Astrocyte (in vitro differentiated cells and primary cell): ENCODE measurements at regions not wholly inside any gene's neighbourhood (a gene's known extent, or its start where the extent isn't known, plus 50 kb on each side); places are given as distances from the start of the nearest gene placed in this dataset.
"Not testable (repeated sequence)": the region's sequence is repeated elsewhere in the genome, so short reads cannot be mapped to it uniquely, and the experiment has no call there.

Experiments
- DNase-seq: peaks from one replicate; pipeline ENCODE4 v3.0.0-alpha.2; 2010; ENCODE audit warnings: low read depth
- FAIRE-seq: peaks from 2 replicates; lab custom pipeline; 2011; peaks lifted over from hg19 to GRCh38; lab: Jason Lieb, UNC
- H2AFZ ChIP-seq: 2 replicates; pipeline ENCODE4 v1.6.0; 2012; ENCODE audit warnings: low read depth, low read length, inconsistent platforms
- H3K27ac ChIP-seq: 2 replicates; pipeline ENCODE4 v1.5.1; 2011; ENCODE audit warnings: low read depth, low read length, inconsistent platforms
- H3K27me3 ChIP-seq: 2 replicates; pipeline ENCODE4 v1.6.0; 2011; ENCODE audit warnings: low read length, inconsistent platforms; ENCODE audit not compliant: insufficient read depth
- H3K36me3 ChIP-seq: 2 replicates; pipeline ENCODE4 v1.5.1; 2011; ENCODE audit warnings: low read length, inconsistent platforms; ENCODE audit not compliant: insufficient read depth
- H3K4me1 ChIP-seq: 2 replicates; pipeline ENCODE4 v1.5.1; 2011; ENCODE audit warnings: low read length, inconsistent platforms; ENCODE audit not compliant: insufficient read depth
- H3K4me2 ChIP-seq: 2 replicates; pipeline ENCODE4 v1.6.0; 2012; ENCODE audit warnings: low read length, inconsistent platforms
- H3K4me3 ChIP-seq: 2 replicates; pipeline ENCODE4 v1.5.1; 2011; ENCODE audit warnings: low read depth, mild to moderate bottlenecking, low read length, inconsistent platforms; ENCODE audit not compliant: insufficient read depth
- H3K79me2 ChIP-seq: 2 replicates; pipeline ENCODE4 v1.6.0; 2012; ENCODE audit warnings: mild to moderate bottlenecking, low read length, inconsistent platforms; ENCODE audit not compliant: insufficient read depth
- H3K9ac ChIP-seq: 2 replicates; pipeline ENCODE4 v1.6.0; 2012; ENCODE audit warnings: mild to moderate bottlenecking, low read length, inconsistent platforms
- H3K9me3 ChIP-seq: 2 replicates; pipeline ENCODE4 v1.5.1; 2012; ENCODE audit warnings: low read depth, mild to moderate bottlenecking, low read length, inconsistent platforms; ENCODE audit not compliant: insufficient read depth
- H4K20me1 ChIP-seq: 2 replicates; pipeline ENCODE4 v1.6.0; 2012; ENCODE audit warnings: low read length, inconsistent platforms; ENCODE audit not compliant: insufficient read depth
- H3K27ac Mint-ChIP-seq: one replicate; pipeline ENCODE4 v1.8.0; 2021; ENCODE audit warnings: mild to moderate bottlenecking, mixed read lengths; ENCODE audit not compliant: unreplicated experiment
- H3K27me3 Mint-ChIP-seq: one replicate; pipeline ENCODE4 v1.8.0; 2021; ENCODE audit warnings: low read depth, mixed read lengths; ENCODE audit not compliant: unreplicated experiment
- H3K36me3 Mint-ChIP-seq: one replicate; pipeline ENCODE4 v1.8.0; 2021; ENCODE audit warnings: low read depth, mixed read lengths; ENCODE audit not compliant: unreplicated experiment
- H3K4me1 Mint-ChIP-seq: one replicate; pipeline ENCODE4 v1.8.0; 2021; ENCODE audit warnings: low read depth, mixed read lengths; ENCODE audit not compliant: unreplicated experiment
- H3K4me3 Mint-ChIP-seq: one replicate; pipeline ENCODE4 v1.8.0; 2021; ENCODE audit warnings: mild to moderate bottlenecking, moderate library complexity, mixed read lengths; ENCODE audit not compliant: unreplicated experiment
- H3K9me3 Mint-ChIP-seq: one replicate; pipeline ENCODE4 v1.8.0; 2021; ENCODE audit warnings: mild to moderate bottlenecking, mixed read lengths; ENCODE audit not compliant: unreplicated experiment
- CTCF ChIP-seq: IDR thresholded peaks from 2 replicates; pipeline ENCODE4 v1.5.1; 2011; ENCODE audit warnings: low read depth, mild to moderate bottlenecking, inconsistent platforms, low read length, moderate library complexity; ENCODE audit not compliant: insufficient read depth
- EZH2 ChIP-seq: IDR thresholded peaks from 2 replicates; pipeline ENCODE4 v1.6.1; 2012; ENCODE audit warnings: mild to moderate bottlenecking, low read length, inconsistent platforms; ENCODE audit not compliant: insufficient read depth

- no peak overlapping the region for H2AFZ ChIP-seq
- DNase-seq, result no peak
- no peak for TF ChIP-seq CTCF
- no peak for TF ChIP-seq EZH2
- no peak overlapping the region for H3K27ac ChIP-seq
- H3K9me3 ChIP-seq, result no peaks in the 10 kb centered on the region
- no peaks in the 10 kb centered on the region for H3K4me1 ChIP-seq
- H3K27me3 Mint-ChIP-seq, result no peaks in the 10 kb centered on the region
- no peak overlapping the region for H3K4me3 Mint-ChIP-seq
- no peaks in the 10 kb centered on the region for H3K79me2 ChIP-seq
- no peak overlapping the region for H3K9ac ChIP-seq
- H3K27ac Mint-ChIP-seq, result no peak overlapping the region
- no peaks in the 10 kb centered on the region for H3K36me3 Mint-ChIP-seq
- no peaks in the 10 kb centered on the region for H3K4me1 Mint-ChIP-seq
- no peaks in the 10 kb centered on the region for H3K36me3 ChIP-seq
- H4K20me1 ChIP-seq, result no peaks in the 10 kb centered on the region
- FAIRE-seq, result no peak
- H3K27me3 ChIP-seq, result no peaks in the 10 kb centered on the region
- peaks cover 7% of the 10 kb centered on the region for H3K9me3 Mint-ChIP-seq
- no peak overlapping the region for H3K4me3 ChIP-seq
- no peak overlapping the region for H3K4me2 ChIP-seq
Measured at GRCh38 chr4:31851946-31852345, 1131.8 kb downstream of the PCDH7 start.

GRCh38 chr4:31877429-31877828 is 1157.3 kb downstream of the PCDH7 start:
- Histone ChIP-seq H3K9ac (no peak overlapping the region), H3K27ac (no peak overlapping the region), H3K36me3 (no peaks in the 10 kb centered on the region)

GRCh38 chr4:31880837-31881236 is 1160.7 kb downstream of the PCDH7 start:
- H3K27me3 ChIP-seq, H3K36me3 Mint-ChIP-seq, FAIRE-seq, H3K4me3 Mint-ChIP-seq, H3K27ac Mint-ChIP-seq, DNase-seq, H3K4me3 ChIP-seq, H3K36me3 ChIP-seq, H2AFZ ChIP-seq, H3K9ac ChIP-seq, H3K9me3 Mint-ChIP-seq, H3K27me3 Mint-ChIP-seq, H3K4me1 Mint-ChIP-seq, H4K20me1 ChIP-seq, H3K4me2 ChIP-seq, H3K79me2 ChIP-seq, H3K9me3 ChIP-seq, H3K27ac ChIP-seq, H3K4me1 ChIP-seq: not testable (repeated sequence)

More at GRCh38 chr4:31877429-31877828, 1157.3 kb downstream of the PCDH7 start:
- Histone ChIP-seq H2AFZ (no peak overlapping the region), H3K4me2 (no peak overlapping the region), H3K9me3 (no peaks in the 10 kb centered on the region), H4K20me1 (no peaks in the 10 kb centered on the region), H3K27me3 (no peaks in the 10 kb centered on the region), H3K79me2 (no peaks in the 10 kb centered on the region), H3K4me3 (no peak overlapping the region), H3K4me1 (no peaks in the 10 kb centered on the region)
- TF ChIP-seq EZH2 (no peak), CTCF (no peak)
- no peak overlapping the region for H3K27ac Mint-ChIP-seq
- H3K27me3 Mint-ChIP-seq, result no peaks in the 10 kb centered on the region
- FAIRE-seq (no peak), DNase-seq (no peak)
- H3K4me1 Mint-ChIP-seq, result no peaks in the 10 kb centered on the region
- no peak overlapping the region for H3K4me3 Mint-ChIP-seq
- H3K36me3 Mint-ChIP-seq, result no peaks in the 10 kb centered on the region
- H3K9me3 Mint-ChIP-seq, result no peaks in the 10 kb centered on the region
